Neural cell (in vitro differentiated cells): ENCODE measurements at regions not wholly inside any gene's neighbourhood (a gene's known extent, or its start where the extent isn't known, plus 50 kb on each side); places are given as distances from the start of the nearest gene placed in this dataset.

ENCODE experiments used
- H2AFZ ChIP-seq: fragments of 200-600, 300-800 bp; sonication (generic), shearing (Covaris generic); 2 replicates; pipeline ENCODE4 v1.6.0; 2014; ENCODE audit warnings: low read depth, mild to moderate bottlenecking, antibody characterized with exemption, low read length, moderate library complexity
- H3F3A ChIP-seq: fragments of 200-600 bp; shearing (Covaris generic); 2 replicates; pipeline ENCODE4 v1.6.1; 2016; ENCODE audit warnings: mild to moderate bottlenecking, moderate library complexity, mixed read lengths, antibody characterized with exemption, low read length; ENCODE audit not compliant: insufficient read depth, poor library complexity, severe bottlenecking
- H3K27ac ChIP-seq: fragments of 200-600, 300-800 bp; sonication (generic), shearing (Covaris generic); 2 replicates; pipeline ENCODE4 v1.5.1; 2014; ENCODE audit warnings: mild to moderate bottlenecking, low read length, moderate library complexity
- H3K27me3 ChIP-seq: fragments of 300-800, 200-600 bp; sonication (generic), shearing (Covaris generic); 2 replicates; pipeline ENCODE4 v1.6.0; 2014; ENCODE audit warnings: mild to moderate bottlenecking, low read depth, low read length, moderate library complexity; ENCODE audit not compliant: insufficient read depth
- H3K36me3 ChIP-seq: fragments of 300-800, 200-600 bp; sonication (generic), shearing (Covaris generic); 2 replicates; pipeline ENCODE4 v1.5.1; 2014; ENCODE audit warnings: mild to moderate bottlenecking, antibody characterized with exemption, low read length, moderate library complexity; ENCODE audit not compliant: insufficient read depth
- H3K4me2 ChIP-seq: fragments of 300-800, 200-600 bp; sonication (generic), shearing (Covaris generic); 2 replicates; pipeline ENCODE4 v1.6.0; 2014; ENCODE audit warnings: mild to moderate bottlenecking, low read length
- H3K4me3 ChIP-seq: fragments of 300-800, 200-600 bp; sonication (generic), shearing (Covaris generic); 2 replicates; pipeline ENCODE4 v1.5.1; 2014; ENCODE audit warnings: mild to moderate bottlenecking, low read length, moderate library complexity
- H3K79me2 ChIP-seq: fragments of 200-600 bp; shearing (Covaris generic); replicated peaks from 2 replicates; pipeline ENCODE4 v1.6.0; 2014; ENCODE audit warnings: mild to moderate bottlenecking, low read length, moderate library complexity; ENCODE audit not compliant: insufficient read depth
- H3K9ac ChIP-seq: fragments of 300-800, 200-600 bp; sonication (generic), shearing (Covaris generic); 2 replicates; pipeline ENCODE4 v1.6.1; 2016; ENCODE audit warnings: mild to moderate bottlenecking, low read length, mixed read lengths
- H3K9me2 ChIP-seq: fragments of 200-600 bp; shearing (Covaris generic); 2 replicates; pipeline ENCODE4 v1.6.1; 2016; ENCODE audit warnings: mild to moderate bottlenecking, low read length, mixed read lengths; ENCODE audit not compliant: insufficient read depth
- H3K9me3 ChIP-seq: fragments of 200-600, 300-800 bp; sonication (generic), shearing (Covaris generic); 2 replicates; pipeline ENCODE4 v1.6.1; 2016; ENCODE audit warnings: mild to moderate bottlenecking, mixed run types, low read length, moderate library complexity, mixed read lengths
- H4K20me1 ChIP-seq: fragments of 200-600 bp; shearing (Covaris generic); 2 replicates; pipeline ENCODE4 v1.6.1; 2016; ENCODE audit warnings: mild to moderate bottlenecking, mixed run types; ENCODE audit not compliant: insufficient read depth
- CTCF ChIP-seq: fragments of 450-650 bp; IDR thresholded peaks from 2 replicates; pipeline ENCODE4 v1.5.1; 2014; ENCODE audit warnings: antibody characterized with exemption, mild to moderate bottlenecking, moderate library complexity; ENCODE audit not compliant: poor library complexity, severe bottlenecking
- EP300 ChIP-seq: fragments of 450-650 bp; conservative IDR thresholded peaks from 2 replicates; pipeline ENCODE4 v1.6.1; 2014; ENCODE audit warnings: antibody characterized with exemption, mild to moderate bottlenecking, moderate library complexity; ENCODE audit not compliant: poor library complexity, severe bottlenecking
- EZH2 ChIP-seq: fragments of 200-600, 300-800 bp; shearing (Covaris generic), sonication (generic); IDR thresholded peaks from 2 replicates; pipeline ENCODE4 v1.6.1; 2014; ENCODE audit warnings: antibody characterized with exemption, low read length, borderline replicate concordance, mild to moderate bottlenecking; ENCODE audit not compliant: insufficient read depth, poor library complexity, severe bottlenecking
- MXI1 ChIP-seq: fragments of 450-650 bp; conservative IDR thresholded peaks from 2 replicates; pipeline ENCODE4 v1.6.1; 2014; ENCODE audit warnings: antibody characterized with exemption, mild to moderate bottlenecking; ENCODE audit not compliant: poor library complexity, severe bottlenecking
- POLR2AphosphoS5 ChIP-seq: IDR thresholded peaks from 2 replicates; pipeline ENCODE4 v1.6.1; 2012
- RAD21 ChIP-seq: fragments of 450-650 bp; conservative IDR thresholded peaks from 2 replicates; pipeline ENCODE4 v1.6.1; 2014; ENCODE audit warnings: antibody characterized with exemption, mild to moderate bottlenecking, moderate library complexity
- REST ChIP-seq: IDR thresholded peaks from 2 replicates; pipeline ENCODE4 v1.6.1; 2012; ENCODE audit warnings: borderline replicate concordance
- SMC3 ChIP-seq: fragments of 450-650 bp; conservative IDR thresholded peaks from 2 replicates; pipeline ENCODE4 v1.6.1; 2014; ENCODE audit warnings: antibody characterized with exemption, mild to moderate bottlenecking, moderate library complexity; ENCODE audit not compliant: poor library complexity
- TAF1 ChIP-seq: IDR thresholded peaks from 2 replicates; pipeline ENCODE4 v1.6.1; 2012; ENCODE audit warnings: low read depth

GRCh38 chr11:71101046-71101445, 151.3 kb downstream of the SHANK2 start:
- no peaks in the 10 kb centered on the region for H3K9me3 ChIP-seq
- no peaks in the 10 kb centered on the region for H3K36me3 ChIP-seq
- no peak overlapping the region for H3K27ac ChIP-seq
- no peaks in the 10 kb centered on the region for H3F3A ChIP-seq
- no peaks in the 10 kb centered on the region for H4K20me1 ChIP-seq
- no peaks in the 10 kb centered on the region for H3K9me2 ChIP-seq
- H3K79me2 ChIP-seq: no peaks in the 10 kb centered on the region
- H3K27me3 ChIP-seq: no peaks in the 10 kb centered on the region
- no peak for TF ChIP-seq EZH2
- no peak for TF ChIP-seq SMC3
- TF ChIP-seq POLR2AphosphoS5: no peak
- no peak for TF ChIP-seq EP300
- TF ChIP-seq REST: no peak
- no peak for TF ChIP-seq MXI1
- no peak for TF ChIP-seq RAD21
- no peak for TF ChIP-seq CTCF
- TF ChIP-seq TAF1: no peak
- no peak overlapping the region for H2AFZ ChIP-seq
- no peak overlapping the region for H3K4me2 ChIP-seq
- no peak overlapping the region for H3K4me3 ChIP-seq
- H3K9ac ChIP-seq: no peak overlapping the region

- H4K20me1 ChIP-seq: no peaks in the 10 kb centered on the region
- no peak overlapping the region for H3K27ac ChIP-seq
- H3K79me2 ChIP-seq: no peaks in the 10 kb centered on the region
- no peaks in the 10 kb centered on the region for H3K9me3 ChIP-seq
- no peak for TF ChIP-seq MXI1
- TF ChIP-seq TAF1: no peak
- no peak for TF ChIP-seq POLR2AphosphoS5
- no peak for TF ChIP-seq REST
- TF ChIP-seq RAD21: no peak
- TF ChIP-seq EZH2: no peak
- no peak for TF ChIP-seq CTCF
- H3K9ac ChIP-seq: no peak overlapping the region
- H3K9me2 ChIP-seq: no peaks in the 10 kb centered on the region
- H3K27me3 ChIP-seq: no peaks in the 10 kb centered on the region
- no peak overlapping the region for H2AFZ ChIP-seq
- no peak overlapping the region for H3K4me2 ChIP-seq
- no peaks in the 10 kb centered on the region for H3F3A ChIP-seq
- no peaks in the 10 kb centered on the region for H3K36me3 ChIP-seq
- H3K4me3 ChIP-seq: no peak overlapping the region
Observed at GRCh38 chr11:71098776-71099175, 153.6 kb downstream of the SHANK2 start.
